Stimulated activated CD4-positive, alpha-beta T cell treated with anti-CD3 and anti-CD28 coated beads, Interleukin-4, amount 100 ng/mL, for 1 hour (primary cell): ENCODE measurements at regions not wholly inside any gene's neighbourhood (a gene's known extent, or its start where the extent isn't known, plus 50 kb on each side); places are given as distances from the start of the nearest gene placed in this dataset.

ENCODE experiments used
- DNase-seq: peaks from one replicate; pipeline ENCODE4 v3.0.0-alpha.2; 2020

- DNase-seq: no peak
Measured at GRCh38 chr13:22018076-22018835, 347.4 kb downstream of the FGF9 start.

- no peak for DNase-seq
Measured at GRCh38 chr13:22018836-22019210, 347.9 kb downstream of the FGF9 start.

- DNase-seq: no peak
Measured at GRCh38 chr13:22024381-22024994, 353.6 kb downstream of the FGF9 start.

- DNase-seq: no peak
Measured at GRCh38 chr13:22027566-22027965, 356.7 kb downstream of the FGF9 start.

GRCh38 chr13:22028831-22029230 is 358.0 kb downstream of the FGF9 start:
- DNase-seq: no peak

GRCh38 chr13:22030321-22030720 is 359.4 kb downstream of the FGF9 start:
- no peak for DNase-seq

- no peak for DNase-seq
Measured at GRCh38 chr13:22031702-22032286, 360.9 kb downstream of the FGF9 start.

GRCh38 chr13:22032905-22033304 is 362.0 kb downstream of the FGF9 start:
- DNase-seq: no peak

- DNase-seq: no peak
Measured at GRCh38 chr13:22039961-22040360, 369.1 kb downstream of the FGF9 start.

- DNase-seq: no peak
Measured at GRCh38 chr13:22040810-22041364, 370.0 kb downstream of the FGF9 start.

GRCh38 chr13:22041741-22042140 is 370.9 kb downstream of the FGF9 start:
- DNase-seq: no peak

GRCh38 chr13:22047082-22047784 is 376.4 kb downstream of the FGF9 start:
- DNase-seq: no peak

- DNase-seq: no peak
Measured at GRCh38 chr13:22047785-22048104, 376.9 kb downstream of the FGF9 start.

GRCh38 chr13:22049384-22049783 is 378.5 kb downstream of the FGF9 start:
- no peak for DNase-seq

GRCh38 chr13:22050951-22051563 is 380.2 kb downstream of the FGF9 start:
- no peak for DNase-seq

GRCh38 chr13:22053053-22053452 is 382.2 kb downstream of the FGF9 start:
- no peak for DNase-seq

GRCh38 chr13:22055259-22055658 is 384.4 kb downstream of the FGF9 start:
- no peak for DNase-seq

GRCh38 chr13:22060187-22060586 is 389.3 kb downstream of the FGF9 start:
- DNase-seq: no peak

GRCh38 chr13:22061371-22061805 is 390.5 kb downstream of the FGF9 start:
- peak; percentile 67 for DNase-seq

- no peak for DNase-seq
Measured at GRCh38 chr13:22061806-22062391, 391.0 kb downstream of the FGF9 start.

- DNase-seq: no peak
Measured at GRCh38 chr13:22062478-22063205, 391.8 kb downstream of the FGF9 start.
